ENCODE measurements at regions not wholly inside any gene's neighbourhood (a gene's known extent, or its start where the extent isn't known, plus 50 kb on each side); places are given as distances from the start of the nearest gene placed in this dataset.

DNA sequence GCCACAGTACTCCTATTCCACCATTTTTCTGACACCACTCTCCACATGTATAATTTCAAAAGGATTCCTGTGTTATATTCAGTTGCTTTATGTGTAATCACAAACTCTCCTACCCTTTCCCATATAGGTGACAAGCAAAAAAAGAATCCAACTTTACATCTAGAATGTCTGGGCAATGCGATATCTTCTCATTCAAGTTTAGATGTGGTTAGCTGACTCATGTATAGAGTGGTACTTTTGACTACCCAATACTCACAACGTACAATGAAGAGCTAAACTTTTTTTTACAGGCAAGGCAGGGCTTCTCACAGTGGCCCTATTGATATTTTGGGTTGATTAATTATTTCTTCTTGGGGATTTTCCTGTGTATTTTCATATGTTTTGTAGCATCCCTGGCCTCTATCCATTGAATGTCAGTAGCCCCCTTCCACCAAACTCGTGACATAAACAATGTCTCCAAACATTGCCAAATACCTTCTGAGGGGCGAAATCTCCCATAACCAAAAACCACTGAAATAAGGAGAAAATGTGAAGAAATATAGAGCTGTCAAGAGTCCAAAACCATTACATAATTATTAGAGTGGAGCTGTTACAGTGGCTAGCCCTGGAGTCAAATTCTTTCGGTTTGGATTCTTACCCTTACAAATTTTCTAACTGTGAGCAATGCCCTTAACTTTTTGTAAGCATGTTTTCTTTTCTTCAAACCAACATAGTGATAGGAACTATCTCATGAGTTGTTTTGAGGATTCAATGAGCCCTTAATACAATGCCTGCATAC is 342.6 kb downstream of the NSUN3 start:
- no peak for TF ChIP-seq CTCF (conservative IDR thresholded peaks at IDR 0.05 in 1 of 2, IDR thresholded peaks at IDR 0.05 in 1 of 2; ENCODE audit: extremely low read depth in 1 of 2, insufficient read depth in 1 of 2, low read depth in 1 of 2, low read length in 2 of 2)
- no peak for TF ChIP-seq EZH2 (IDR thresholded peaks at IDR 0.05; ENCODE audit: borderline replicate concordance, low read length)

All from mammary epithelial cell (primary cell).